ENCODE measurements at regions not wholly inside any gene's neighbourhood (a gene's known extent, or its start where the extent isn't known, plus 50 kb on each side); places are given as distances from the start of the nearest gene placed in this dataset.
"Not testable (repeated sequence)": the region's sequence is repeated elsewhere in the genome, so short reads cannot be mapped to it uniquely, and the experiment has no call there.

DNA sequence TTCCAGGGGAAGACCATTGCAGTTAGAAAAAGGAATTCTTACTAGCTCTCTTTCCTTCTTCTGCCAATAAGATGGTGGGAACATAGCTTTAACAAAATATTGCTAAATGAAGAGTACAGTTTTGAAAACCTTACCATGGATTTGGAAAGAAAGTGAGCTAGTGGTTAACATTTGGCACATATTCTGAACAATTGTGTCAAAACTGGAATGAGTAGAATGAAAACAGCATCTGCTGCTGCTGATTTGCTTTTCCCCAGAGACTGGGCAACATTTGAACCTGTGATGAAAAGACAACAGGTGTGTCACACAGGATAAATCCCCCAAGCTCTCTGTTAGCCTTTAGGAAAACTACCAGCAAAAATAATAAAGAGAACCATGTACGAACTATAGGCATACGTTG is 761.4 kb downstream of the KCNA4 start:
- no peak for DNase-seq (ENCODE audit: low read depth in 2 of 2)

DNA sequence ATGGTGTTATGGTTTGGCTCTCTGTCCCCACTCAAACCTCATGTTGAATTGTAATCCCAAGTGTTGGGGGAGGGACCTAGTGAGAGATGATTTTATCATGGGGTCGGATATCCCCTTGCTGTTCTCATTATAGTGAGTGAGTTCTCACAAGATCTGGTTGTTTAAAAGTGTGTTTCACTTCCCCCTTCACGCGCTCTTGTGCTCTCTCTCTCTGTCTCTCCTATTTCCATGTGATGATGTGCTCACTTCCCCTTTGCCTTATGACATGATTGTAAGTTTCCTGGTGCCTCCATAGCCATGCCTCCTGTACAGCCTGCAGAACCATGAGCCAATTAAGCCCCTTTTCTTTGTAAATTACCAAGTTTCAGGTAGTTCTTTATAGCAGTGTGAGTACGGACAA is 765.1 kb downstream of the KCNA4 start:
- DNase-seq (ENCODE audit: low read depth in 2 of 2) = no peak

DNA sequence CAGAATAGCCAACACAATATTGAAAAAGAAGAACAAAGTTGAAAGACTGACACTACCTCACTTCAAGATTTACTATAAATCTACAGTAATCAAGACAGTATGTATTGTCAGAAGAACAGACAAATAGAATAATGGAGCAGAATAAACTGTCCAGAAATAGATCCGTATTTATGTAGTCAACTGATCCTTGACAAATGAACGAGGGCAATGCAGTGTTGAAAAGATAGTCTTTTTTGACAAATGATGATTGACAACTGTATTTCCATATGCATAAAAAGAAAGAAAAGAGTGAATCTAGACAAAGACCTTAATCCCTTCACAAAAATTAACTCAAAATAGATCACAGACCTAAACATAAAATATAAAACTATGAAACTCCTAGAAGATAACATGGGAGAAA is 767.1 kb downstream of the KCNA4 start:
- no peak for DNase-seq (ENCODE audit: low read depth in 2 of 2)

DNA sequence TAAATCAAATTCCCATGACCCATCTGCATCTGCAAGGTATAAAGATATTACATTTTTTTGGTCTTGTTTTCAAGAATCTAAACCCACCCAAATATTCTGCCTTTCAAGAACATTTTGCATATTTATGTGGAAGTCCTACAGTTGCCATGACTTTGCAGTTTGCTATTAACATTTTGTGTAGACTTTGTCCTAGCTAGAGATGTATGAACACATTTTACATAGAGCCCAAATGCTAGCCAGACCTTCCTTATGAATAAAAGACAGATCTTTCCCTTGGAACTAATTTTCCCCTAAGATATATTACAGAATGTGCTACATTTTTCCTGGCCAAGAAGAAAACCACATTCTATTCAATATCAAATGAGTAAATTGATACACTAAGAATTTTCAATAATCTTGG is 772.5 kb downstream of the KCNA4 start:
- no peak for DNase-seq (ENCODE audit: low read depth in 2 of 2)

DNA sequence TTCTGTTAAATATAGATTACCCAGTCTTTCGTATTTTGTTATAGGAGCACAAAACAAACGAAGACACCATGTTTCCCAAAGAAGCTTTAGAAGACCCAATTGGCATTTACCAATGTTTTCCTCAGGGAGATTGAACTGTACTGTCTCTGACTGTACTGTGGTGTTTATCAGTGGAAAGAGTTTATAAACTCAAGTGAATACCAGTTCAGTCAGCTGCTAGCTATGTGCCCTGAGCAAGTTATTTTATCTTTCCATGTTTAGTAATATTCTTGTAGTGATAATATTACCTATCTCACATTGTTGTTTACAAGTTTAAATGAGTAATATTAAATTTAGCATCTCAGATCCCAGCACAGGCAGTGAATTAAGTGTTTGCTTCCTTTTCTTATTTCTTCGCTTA is 773.2 kb downstream of the KCNA4 start:
- no peak for DNase-seq (ENCODE audit: low read depth in 2 of 2)

DNA sequence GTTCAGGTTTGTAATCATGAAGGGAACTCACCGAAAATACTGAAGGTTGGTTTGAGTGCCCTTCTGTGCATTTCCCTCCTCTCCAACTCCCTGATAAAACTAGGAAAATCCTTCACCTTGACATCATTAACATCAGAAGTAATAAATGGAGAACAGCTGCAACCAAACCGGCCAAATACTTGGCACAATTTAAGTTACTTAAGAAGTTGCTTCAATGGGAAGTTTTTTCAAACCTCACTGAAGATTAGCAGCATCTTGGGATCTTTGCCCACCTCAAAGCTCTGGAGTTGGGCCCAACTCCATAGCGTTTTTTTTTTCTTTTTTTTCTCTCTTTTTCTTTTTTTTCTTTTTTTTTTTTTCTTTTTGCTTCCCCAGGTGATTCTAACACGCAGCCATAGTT is 784.8 kb downstream of the KCNA4 start:
- no peak for DNase-seq (ENCODE audit: low read depth in 2 of 2)

DNA sequence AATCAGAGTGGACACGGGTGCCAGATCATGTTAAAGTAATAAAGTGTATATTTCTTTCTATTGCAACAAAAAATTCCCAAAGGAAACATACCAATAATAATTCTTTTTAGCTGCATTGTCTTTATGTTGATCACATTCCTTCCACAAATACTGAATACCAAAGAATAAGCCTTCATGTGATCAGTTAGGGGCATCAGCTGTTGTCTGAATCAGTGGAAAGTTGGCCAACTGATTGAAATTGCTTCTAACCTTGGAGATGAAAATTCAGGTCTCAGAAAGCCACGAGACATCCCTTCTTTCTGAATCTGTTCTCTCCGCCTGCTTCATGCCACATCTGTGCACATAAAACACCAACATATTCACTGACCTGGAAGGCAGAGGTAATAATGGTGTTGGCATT is 785.2 kb downstream of the KCNA4 start:
- DNase-seq (ENCODE audit: low read depth in 2 of 2) = no peak

DNA sequence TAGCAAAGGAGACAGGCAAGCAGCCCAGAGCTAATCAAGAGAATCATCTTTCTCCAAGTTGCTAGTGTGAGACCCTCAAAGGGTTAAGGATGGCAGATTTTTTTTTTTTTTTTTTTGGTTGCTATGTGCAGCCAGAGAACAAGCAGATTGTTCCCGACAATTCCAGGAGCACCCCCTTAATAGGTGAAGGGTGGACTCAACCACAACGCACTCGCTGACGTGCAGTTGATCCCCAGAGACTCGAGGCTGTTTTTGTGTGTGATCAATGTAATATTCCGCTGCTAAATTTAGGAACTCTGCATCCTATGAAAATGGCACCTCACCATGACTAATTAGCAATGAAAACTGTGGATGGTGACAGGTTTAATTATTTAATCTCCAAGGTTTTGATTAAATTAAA is 789.0 kb downstream of the KCNA4 start:
- DNase-seq (ENCODE audit: low read depth in 2 of 2) = no peak

DNA sequence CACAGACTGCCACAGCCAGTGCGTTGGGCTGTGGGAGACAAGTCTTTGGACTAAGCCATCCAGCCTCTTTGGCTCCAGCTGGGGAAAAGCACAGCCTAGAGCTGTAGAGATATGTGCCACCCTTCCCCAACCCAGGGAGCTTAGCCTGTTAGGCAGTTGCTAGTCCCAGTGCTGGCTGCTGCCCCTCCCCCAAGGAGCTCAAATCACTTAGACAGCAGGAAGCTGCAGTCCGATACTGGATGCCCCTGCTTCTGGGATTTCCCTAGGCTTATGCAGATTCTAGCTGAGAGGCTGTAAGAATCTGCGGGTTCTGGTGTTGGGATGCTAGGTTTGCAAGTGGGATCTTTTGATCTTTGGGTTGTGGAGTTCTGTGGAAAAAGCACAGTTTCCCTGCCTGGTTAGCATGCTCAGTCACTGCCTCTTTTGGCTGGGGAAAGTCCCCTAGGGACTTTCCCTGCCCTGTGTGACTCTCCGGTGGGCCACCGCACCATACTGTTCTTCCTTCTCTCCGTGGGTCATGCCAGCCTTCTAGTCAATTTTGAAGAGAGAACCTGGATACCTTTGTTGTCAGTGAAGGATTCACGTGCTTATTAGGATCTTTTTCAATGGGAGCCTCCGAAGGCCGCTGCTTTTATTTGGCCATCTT is 792.0 kb downstream of the KCNA4 start:
- no peak for DNase-seq (ENCODE audit: low read depth in 2 of 2)

DNA sequence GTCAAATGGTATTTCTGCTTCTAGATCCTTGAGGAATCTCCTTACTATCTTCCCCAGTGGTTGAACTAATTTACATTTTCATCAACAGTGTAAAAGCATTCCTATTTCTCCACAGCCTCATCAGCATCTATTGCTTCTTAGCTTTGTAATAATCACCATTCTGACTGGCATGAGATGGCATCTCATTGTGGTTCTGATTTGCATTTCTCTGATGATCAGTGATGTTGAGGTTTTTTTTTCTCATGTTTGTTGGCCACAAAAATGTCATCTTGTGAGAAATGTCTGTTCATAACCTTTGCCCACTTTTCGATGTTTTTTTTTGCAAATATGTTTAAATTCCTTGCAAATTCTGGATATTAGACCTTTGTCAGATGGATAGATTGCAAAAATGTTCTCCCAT is 797.3 kb downstream of the KCNA4 start:
- not testable (repeated sequence) for DNase-seq (ENCODE audit: low read depth in 2 of 2)

DNA sequence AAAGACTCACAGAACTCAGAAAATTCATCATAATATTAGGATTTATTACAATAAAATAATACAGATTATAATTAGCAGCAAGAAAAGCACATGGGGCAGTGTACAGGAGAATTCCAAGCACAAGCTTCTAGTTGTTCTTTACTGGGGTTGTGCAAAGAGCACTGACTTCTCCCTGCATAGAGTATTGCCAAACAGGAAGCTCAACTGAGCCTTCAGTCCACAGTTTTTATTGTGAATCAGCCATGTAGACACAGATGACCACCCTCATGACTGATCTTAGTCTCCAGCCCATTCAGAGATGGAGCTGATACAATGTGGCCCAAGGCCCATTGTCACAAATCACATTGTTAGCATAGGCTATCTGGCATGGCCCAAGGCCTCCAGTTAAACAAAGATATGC is 798.9 kb downstream of the KCNA4 start:
- DNase-seq (ENCODE audit: low read depth in 2 of 2) = no peak

DNA sequence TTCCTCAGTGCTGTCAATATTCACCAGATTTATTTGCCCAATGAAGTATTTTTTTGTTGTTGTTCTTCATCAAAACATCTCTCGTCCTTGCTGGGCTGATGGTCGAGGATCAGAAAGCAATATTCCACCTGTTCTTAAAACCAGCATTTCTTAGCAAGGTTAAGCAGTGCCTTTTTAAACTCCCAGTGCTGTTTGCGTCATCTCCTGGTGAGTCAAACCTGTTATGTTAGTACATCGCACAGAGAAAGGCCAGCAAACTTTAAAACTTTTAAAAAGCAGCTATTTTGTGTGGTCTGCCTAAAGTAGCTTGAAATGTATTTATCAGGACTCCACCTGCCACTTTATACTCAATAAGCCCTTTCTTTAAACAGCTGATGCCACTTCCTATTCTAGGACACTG is 802.0 kb downstream of the KCNA4 start:
- no peak for DNase-seq (ENCODE audit: low read depth in 2 of 2)

DNA sequence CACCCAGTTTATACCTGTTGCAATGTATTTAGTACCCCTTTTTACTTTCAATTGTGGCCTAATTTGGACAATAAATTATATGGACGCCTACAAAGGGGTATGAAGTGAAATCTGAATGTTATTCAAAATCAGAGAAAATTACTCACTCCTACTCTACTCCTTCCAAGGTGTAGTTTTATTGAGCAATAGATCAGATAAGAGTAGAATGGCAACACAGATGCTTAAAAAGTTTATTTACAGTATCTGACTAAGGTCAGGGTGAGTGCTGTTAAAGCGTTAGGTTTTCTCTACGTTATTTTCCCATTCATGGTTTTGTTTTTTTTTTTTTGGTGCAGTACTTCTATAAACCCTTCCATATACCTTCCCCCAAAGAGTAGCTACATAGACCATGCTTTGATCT is 805.6 kb downstream of the KCNA4 start:
- DNase-seq (ENCODE audit: low read depth in 2 of 2) = no peak

DNA sequence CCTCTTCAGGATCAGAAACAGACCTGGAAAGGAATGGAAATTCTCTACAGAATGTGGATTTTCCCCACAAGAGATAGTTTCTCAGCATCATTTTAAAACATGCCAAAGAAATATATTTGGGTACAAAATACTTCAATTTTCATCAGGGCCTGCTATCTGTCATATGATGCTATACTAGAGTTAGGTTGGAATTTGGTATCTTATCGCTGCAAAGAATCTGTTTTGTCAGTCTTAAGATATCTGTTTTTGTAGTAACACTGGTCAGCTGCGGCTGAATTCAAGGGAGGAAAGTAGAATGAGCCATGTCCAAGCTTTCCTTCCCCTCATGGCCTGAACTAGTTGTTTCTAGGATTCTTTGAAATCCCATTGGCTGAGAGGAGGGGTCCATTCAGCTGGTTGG is 806.4 kb downstream of the KCNA4 start:
- no peak for DNase-seq (ENCODE audit: low read depth in 2 of 2)

DNA sequence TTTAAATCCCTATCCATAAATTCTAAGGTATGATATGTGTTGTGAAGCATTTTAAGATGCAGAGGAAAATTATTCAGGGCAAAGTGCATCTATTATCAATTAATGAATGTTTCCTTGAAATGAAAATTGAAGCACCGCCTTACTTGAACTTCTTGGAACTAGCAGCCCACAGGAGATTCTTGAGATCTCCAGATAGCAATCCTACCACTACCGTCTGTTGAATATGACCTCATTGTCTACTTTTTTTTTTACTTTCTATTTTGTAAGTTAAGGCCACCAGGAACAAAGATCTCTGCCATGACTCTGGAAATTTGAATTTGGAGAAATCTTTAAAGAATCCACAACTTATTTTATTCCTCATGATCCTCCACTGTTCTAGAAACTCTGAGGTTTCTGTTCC is 808.7 kb downstream of the KCNA4 start:
- no peak for DNase-seq (ENCODE audit: low read depth in 2 of 2)

DNA sequence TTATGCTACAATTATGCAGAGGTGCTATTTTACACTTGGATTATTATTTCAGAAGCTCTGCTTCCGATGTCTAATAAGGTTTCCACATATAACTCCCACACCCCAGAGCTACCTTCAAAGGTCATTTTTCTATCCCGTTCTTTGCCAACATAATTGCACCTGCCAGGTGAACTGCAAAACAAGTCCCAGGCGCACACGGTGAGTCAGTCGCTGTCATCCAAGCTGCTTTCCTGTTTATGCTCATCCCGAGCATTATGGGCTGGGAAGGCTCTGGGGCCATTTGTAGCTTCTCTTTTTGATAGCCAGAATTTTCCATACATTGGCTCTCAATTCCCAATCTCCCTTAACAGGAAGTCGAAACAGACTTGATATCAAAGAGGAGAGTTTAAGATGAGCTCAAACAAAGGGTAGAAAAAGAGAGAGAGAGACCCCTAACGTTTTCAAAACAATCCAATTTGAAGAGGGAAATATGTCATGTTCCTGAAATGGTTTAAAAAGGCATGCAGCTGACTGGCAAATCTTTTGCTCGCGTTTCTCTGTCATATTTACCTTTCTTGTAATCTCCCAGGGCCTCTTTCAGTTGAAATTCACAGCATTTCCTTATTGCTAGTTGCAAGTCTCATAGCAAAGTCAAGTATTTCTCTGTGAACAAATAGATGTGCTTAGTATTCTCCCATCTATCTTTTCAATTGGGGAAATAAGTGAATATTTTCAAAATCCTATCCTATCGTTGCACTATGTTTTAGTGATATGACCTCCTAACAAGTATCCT is 815.9 kb downstream of the KCNA4 start:
- DNase-seq (ENCODE audit: low read depth in 2 of 2) = no peak

DNA sequence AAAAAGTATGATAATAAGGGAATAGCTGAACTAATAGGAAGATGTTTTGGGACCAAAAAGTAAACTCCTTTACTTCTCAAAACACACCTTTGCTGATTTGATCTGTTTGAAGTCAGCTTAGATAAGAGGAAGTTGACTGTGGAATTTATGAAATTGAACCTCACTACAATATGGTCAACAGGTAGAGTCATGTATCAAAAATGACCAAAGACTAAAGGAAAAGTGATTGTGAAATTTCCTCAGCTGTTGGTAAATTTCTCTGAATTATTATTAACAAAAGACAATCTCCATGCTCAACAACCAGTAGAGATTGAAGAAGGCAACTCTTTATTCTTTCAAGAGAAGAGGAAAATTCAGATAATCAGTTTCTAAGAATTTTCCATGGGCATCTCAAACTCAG is 826.5 kb downstream of the KCNA4 start:
- DNase-seq (ENCODE audit: low read depth in 2 of 2) = no peak

DNA sequence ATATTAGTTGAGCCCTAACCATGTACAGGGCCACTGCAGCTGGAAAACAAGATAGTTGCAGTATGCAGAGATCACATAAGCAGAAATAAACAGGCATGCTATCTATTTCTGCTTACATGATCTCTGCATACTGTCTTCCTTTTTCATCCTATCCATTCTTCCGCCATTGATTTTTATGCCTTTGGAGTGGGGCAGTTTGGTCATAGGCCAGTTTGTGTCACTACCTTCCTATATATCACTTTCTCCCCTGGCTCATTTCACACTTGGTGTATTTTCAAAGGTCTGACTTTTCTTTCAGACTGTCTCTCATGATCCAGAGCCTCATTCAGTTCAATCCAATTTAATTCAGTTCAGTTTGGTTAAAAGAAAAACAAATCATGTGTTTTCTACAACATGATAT is 829.6 kb downstream of the KCNA4 start:
- DNase-seq (ENCODE audit: low read depth in 2 of 2) = no peak

DNA sequence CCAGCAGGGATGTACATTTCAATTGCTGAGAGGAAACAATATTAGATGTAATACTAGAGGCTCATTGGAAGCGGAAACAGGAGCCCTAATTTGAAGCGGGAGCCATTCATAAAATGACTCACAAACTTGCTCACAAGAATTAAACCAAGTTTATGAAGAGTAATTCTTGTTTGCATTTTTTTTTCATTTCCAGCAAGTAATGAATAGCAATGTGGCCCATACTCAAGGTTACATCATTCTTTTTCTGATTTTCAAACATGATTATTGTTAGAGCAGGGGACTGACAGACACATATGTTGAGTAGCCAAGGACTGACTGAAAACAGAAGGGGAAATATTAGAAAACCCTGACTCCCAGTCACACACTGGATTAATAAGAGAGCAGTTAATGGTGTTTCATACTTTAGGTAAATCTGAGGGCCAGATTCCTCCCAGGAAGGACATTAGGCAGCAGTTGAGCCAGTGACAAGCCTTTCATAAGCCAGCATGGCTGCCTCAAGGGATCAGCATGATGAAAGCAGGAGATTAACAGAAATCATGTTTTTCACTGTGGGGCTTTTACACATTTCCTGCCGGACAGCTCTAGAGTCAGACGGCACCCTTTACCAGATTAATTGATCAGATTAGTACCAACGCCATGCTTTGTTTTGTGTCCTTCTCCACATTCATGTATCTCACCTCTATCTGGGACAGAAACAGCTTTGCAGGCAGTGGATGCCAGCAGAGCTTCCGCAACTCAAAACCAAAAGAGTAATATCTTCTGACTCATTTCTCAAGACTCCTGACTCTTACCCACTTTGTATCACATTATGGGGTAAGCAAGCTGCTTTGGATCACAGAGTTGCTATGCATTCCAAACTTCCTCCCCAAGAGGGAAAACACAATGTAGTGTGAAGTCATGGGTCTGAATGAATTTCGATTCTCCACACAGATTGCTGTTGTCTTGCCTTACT is 831.6 kb downstream of the KCNA4 start:
- no peak for DNase-seq (ENCODE audit: low read depth in 2 of 2)

DNA sequence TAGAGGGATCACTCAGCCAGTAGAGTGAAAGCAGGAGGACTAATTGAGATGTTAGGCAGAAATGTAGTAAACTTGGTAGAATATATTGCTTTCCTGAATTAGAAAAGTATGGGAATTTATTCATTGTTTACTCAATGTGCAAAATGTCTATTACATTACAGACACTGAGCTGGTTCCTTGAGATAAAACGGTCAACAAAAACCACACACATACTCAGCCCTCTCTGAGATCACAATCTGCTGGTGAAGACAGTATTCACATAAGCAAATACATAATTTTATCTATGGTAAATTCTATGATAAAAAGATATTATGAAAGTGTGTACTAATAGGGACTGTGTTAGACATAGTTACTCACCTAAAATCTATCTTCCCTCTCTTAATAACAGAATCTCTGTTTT is 833.5 kb downstream of the KCNA4 start:
- no peak for DNase-seq (ENCODE audit: low read depth in 2 of 2)

DNA sequence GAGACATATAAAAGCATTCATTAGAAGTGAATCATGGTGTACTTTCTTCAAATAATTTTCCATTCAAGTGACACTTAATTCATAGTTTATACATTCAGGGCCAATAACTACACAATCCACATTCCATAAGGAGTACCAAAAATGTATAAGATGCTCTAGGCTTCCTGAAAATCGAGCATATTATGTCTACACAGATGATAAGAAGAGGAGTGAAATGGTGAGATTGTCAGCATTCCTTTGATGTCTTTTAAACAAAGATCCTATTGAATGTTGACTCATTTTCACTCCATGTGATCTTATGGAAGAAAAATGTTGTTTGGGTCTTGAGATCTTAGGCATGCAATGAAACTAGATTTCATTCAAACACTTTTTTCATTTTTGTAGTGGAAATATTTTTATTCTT is 843.2 kb downstream of the KCNA4 start:
- DNase-seq (ENCODE audit: low read depth in 2 of 2) = no peak

DNA sequence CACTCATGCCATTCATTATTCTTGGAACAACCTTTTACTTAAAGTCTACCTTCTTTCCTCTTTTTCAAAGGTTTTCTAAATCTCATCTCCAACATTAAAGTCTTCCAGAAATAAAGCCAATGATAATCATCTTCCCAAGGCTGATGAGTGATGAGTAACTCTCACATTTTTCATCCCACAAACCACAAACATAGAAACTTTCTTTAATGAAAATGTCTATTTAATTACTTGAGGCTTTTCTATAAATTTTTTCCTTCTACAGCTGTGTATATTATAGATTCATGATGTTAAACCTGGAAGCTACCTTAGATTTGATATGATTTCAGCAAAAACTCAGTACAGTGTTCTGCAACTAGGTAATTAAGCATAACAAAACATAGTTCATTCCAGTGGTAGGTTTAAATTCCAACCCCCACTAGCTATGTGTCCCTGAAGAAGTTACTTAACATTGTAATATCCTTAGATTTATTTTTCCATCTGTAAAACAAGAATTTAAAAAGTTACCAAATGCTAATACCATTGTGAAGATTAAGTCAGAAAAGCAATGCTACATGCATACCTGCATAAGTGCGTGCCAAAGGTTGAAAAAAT is 845.4 kb downstream of the KCNA4 start:
- no peak for DNase-seq (ENCODE audit: low read depth in 2 of 2)

All from activated CD4-positive, alpha-beta T cell treated with anti-CD3 and anti-CD28 coated beads for 24 hours (primary cell).